ENCODE measurements at regions not wholly inside any gene's neighbourhood (a gene's known extent, or its start where the extent isn't known, plus 50 kb on each side); places are given as distances from the start of the nearest gene placed in this dataset.

DNA sequence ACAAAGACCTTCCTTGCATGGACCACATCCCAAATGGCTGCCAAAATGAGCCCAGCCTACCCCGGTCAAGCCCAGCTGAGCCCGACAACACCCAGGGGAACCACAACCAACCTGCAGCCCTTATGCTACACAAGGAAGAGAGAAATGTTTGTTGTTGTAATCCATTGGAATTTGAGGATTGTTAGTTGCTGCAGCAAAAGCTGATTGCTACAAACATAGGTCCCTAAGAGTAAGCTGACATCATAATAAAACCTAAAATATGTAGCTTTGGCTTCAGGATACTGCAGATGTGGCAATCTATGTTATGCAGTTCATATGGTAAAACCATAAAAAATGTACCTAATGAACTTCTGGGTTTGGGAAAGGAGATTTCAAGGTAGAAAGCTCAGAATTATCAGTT lies 65.5 kb upstream of the DNAH14 start:
- DNase-seq (no peak), ATAC-seq (no peak)
- TF ChIP-seq POLR2A (IDR thresholded peaks at IDR 0.05): no peak
- TF ChIP-seq, protein P1, sequence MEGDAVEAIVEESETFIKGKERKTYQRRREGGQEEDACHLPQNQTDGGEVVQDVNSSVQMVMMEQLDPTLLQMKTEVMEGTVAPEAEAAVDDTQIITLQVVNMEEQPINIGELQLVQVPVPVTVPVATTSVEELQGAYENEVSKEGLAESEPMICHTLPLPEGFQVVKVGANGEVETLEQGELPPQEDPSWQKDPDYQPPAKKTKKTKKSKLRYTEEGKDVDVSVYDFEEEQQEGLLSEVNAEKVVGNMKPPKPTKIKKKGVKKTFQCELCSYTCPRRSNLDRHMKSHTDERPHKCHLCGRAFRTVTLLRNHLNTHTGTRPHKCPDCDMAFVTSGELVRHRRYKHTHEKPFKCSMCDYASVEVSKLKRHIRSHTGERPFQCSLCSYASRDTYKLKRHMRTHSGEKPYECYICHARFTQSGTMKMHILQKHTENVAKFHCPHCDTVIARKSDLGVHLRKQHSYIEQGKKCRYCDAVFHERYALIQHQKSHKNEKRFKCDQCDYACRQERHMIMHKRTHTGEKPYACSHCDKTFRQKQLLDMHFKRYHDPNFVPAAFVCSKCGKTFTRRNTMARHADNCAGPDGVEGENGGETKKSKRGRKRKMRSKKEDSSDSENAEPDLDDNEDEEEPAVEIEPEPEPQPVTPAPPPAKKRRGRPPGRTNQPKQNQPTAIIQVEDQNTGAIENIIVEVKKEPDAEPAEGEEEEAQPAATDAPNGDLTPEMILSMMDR (IDR thresholded peaks at IDR 0.05 in 4 of 5, conservative IDR thresholded peaks at IDR 0.05 in 1 of 5): no peak
- in situ Hi-C loops (cut with MboI; ENCODE audit: low sequenced_read_pairs in 4 of 4): no loop called here
- Histone ChIP-seq H3K4me3 (no peak overlapping the region), H3K27me3 (peaks cover 0 to 5% (median 0%) of the 10 kb centered on the region in 3 donors), H3K27ac (no peak overlapping the region), H3K36me3 (no peaks in the 10 kb centered on the region), H3K9me3 (no peaks in the 10 kb centered on the region), H3K4me1 (no peaks in the 10 kb centered on the region)
- intact Hi-C loops (cut with DNase I; ENCODE audit: low total_unique reads): no loop called here

- Histone ChIP-seq H3K27me3 (peaks cover 0 to 5% (median 0%) of the 10 kb centered on the region in 3 donors), H3K27ac (no peak overlapping the region), H3K4me3 (no peak overlapping the region), H3K36me3 (no peaks in the 10 kb centered on the region), H3K4me1 (no peaks in the 10 kb centered on the region), H3K9me3 (no peaks in the 10 kb centered on the region)
- TF ChIP-seq, protein P1 (IDR thresholded peaks at IDR 0.05 in 4 of 5, conservative IDR thresholded peaks at IDR 0.05 in 1 of 5): no peak
- TF ChIP-seq POLR2A (IDR thresholded peaks at IDR 0.05): no peak
- no peak for ATAC-seq
- in situ Hi-C loops (cut with MboI; ENCODE audit: low sequenced_read_pairs in 4 of 4) (no loop called here), intact Hi-C loops (cut with DNase I; ENCODE audit: low total_unique reads) (no loop called here)
- DNase-seq: no peak
Measured at GRCh38 chr1:224865510-224865909, 64.0 kb upstream of the DNAH14 start.

DNA sequence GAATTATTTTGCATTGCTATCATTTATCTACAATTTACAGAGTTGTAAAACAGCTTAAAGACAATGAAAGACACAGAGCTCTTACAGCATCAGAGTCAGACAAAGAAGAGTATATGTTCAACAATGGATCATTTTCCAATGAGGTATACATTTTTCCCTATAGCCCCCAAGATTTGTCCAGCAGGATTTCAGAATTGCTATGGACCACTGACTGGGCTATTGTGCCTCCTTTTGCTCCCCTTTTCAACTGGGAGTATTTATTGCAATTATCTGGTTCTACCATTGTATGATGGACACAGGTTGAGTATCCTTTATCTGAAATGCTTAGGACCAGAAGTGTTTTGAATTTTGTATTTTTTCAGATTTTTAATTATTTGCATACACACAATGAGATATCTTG lies 62.5 kb upstream of the DNAH14 start:
- intact Hi-C loops (cut with DNase I; ENCODE audit: low total_unique reads): no loop called here
- Histone ChIP-seq H3K9me3 (no peaks in the 10 kb centered on the region), H3K27me3 (peaks cover 0 to 5% (median 0%) of the 10 kb centered on the region in 3 donors), H3K27ac (no peak overlapping the region), H3K4me3 (no peak overlapping the region), H3K36me3 (no peaks in the 10 kb centered on the region), H3K4me1 (no peaks in the 10 kb centered on the region)
- DNase-seq (no peak), ATAC-seq (no peak)
- TF ChIP-seq, protein P1 (IDR thresholded peaks at IDR 0.05 in 4 of 5, conservative IDR thresholded peaks at IDR 0.05 in 1 of 5): no peak
- TF ChIP-seq POLR2A (IDR thresholded peaks at IDR 0.05): no peak
- in situ Hi-C loops (cut with MboI; ENCODE audit: low sequenced_read_pairs in 4 of 4): no loop called here

DNA sequence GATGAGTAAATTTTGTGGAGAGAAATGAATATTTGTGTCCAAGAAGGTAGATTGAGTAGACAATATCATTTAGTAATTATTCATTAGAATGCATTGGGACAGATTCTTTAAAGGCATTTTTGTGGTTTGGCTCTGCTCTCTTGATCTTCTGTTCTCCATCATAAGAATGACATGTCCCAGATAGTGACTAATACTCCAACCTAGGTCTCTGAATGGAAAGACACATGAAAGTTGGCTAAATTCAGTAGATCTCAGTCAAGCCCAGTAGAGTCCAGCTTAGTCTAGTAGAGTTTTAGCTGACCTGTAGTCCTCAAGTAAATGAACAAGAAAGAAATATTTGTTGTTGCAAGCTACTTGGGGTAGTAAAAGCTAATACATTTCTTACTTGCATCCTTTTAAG lies 61.8 kb upstream of the DNAH14 start:
- Histone ChIP-seq H3K4me3 (no peak overlapping the region), H3K36me3 (no peaks in the 10 kb centered on the region), H3K27ac (no peak overlapping the region), H3K4me1 (no peaks in the 10 kb centered on the region), H3K9me3 (no peaks in the 10 kb centered on the region), H3K27me3 (peaks cover 0 to 5% (median 0%) of the 10 kb centered on the region in 3 donors)
- intact Hi-C loops (cut with DNase I; ENCODE audit: low total_unique reads): no loop called here
- TF ChIP-seq, protein P1 (IDR thresholded peaks at IDR 0.05 in 4 of 5, conservative IDR thresholded peaks at IDR 0.05 in 1 of 5): no peak
- no peak for TF ChIP-seq POLR2A (IDR thresholded peaks at IDR 0.05)
- no peak for ATAC-seq
- in situ Hi-C loops (cut with MboI; ENCODE audit: low sequenced_read_pairs in 4 of 4): no loop called here
- no peak for DNase-seq

DNA sequence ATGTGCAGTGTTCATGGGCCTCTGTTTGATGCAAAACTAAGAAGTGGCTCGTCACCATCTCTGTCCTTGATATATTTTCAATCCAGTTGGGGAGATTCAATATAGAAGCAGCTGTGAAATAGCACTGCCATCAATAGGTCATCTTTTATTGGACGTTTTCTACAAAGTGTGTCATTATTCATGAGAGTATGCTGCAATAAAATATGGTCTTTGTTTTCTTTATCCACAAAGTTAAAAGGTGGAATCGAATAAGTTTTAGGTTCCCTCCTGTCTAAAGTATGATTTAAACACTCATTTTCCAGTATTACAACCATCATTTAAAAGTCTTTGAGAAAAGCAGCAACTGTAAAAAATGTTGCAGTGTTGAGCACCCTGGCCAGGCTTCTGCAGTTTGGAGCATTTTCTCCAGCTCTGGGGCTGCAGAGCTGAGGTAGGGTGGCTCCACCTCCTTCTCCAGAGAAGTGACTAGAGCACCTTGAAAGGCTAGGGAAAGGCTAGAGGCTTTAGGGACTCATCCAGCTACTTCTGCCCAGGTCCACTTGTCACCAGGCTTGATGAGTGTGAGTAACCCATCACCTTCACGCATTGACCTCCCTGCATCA lies 56.5 kb upstream of the DNAH14 start:
- Histone ChIP-seq H3K9me3 (no peaks in the 10 kb centered on the region), H3K36me3 (no peaks in the 10 kb centered on the region), H3K27me3 (peaks cover 0 to 14% (median 0%) of the 10 kb centered on the region in 3 donors), H3K27ac (no peak overlapping the region), H3K4me1 (no peaks in the 10 kb centered on the region), H3K4me3 (no peak overlapping the region)
- no peak for ATAC-seq
- intact Hi-C loops (cut with DNase I; ENCODE audit: low total_unique reads) (no loop called here), in situ Hi-C loops (cut with MboI; ENCODE audit: low sequenced_read_pairs in 4 of 4) (no loop called here)
- no peak for DNase-seq
- TF ChIP-seq, protein P1 (IDR thresholded peaks at IDR 0.05 in 4 of 5, conservative IDR thresholded peaks at IDR 0.05 in 1 of 5): no peak
- TF ChIP-seq POLR2A (IDR thresholded peaks at IDR 0.05): no peak

Data from gastrocnemius medialis (tissue), 4 donors.